ENCODE measurements at regions not wholly inside any gene's neighbourhood (a gene's known extent, or its start where the extent isn't known, plus 50 kb on each side); places are given as distances from the start of the nearest gene placed in this dataset.

GRCh38 chr10:33126742-33127141 lies 168.7 kb upstream of the ITGB1 start:
- peak; percentile 57 for DNase-seq

DNA sequence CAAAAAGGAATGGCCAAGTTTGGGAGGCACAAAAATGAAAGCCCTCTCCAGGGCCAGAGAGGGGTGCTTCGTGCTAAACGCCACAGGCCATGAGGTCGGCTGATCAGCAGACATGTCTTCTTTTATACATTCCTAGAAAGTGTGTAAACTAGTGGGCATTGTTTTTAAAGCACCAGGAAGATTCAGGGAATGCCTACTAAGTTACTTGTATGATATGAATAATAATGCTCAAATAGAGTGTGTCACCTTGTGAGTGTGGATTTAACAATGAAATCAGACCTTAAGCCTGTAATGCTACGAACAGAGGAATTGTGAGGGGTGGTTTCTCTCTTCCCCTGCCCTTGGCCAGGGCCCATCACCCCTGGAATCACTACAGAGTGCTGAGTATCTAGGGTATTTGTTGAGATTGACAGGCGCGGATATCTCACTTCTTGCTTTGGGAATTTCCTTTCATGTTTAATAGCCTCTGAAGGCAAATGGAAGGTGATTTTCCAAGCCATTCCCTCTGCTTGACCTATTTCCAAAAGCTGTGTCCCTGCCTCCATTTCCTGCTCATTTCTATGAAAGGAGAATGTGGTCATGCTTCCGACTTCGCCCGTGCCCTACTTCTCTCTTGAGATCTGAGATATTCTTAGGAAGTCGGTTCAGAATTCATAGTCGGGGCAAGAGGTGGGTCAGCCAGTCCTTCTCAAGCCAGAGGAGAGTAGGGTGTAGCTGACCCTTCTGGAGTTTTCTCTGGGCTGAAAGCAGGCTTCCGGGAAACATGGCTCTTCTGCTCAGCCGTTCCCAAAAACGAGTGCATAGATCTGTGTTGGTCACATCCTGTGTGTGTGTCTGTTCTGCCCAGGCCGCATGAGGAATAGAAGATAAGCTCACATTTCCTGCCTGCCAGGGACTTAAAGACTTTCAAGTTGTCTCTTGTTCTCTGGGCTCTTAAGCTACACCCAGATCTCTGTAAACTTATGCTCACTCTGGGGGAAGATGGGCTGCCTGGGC lies 167.8 kb upstream of the ITGB1 start:
- peak; percentile 43 for DNase-seq

DNA sequence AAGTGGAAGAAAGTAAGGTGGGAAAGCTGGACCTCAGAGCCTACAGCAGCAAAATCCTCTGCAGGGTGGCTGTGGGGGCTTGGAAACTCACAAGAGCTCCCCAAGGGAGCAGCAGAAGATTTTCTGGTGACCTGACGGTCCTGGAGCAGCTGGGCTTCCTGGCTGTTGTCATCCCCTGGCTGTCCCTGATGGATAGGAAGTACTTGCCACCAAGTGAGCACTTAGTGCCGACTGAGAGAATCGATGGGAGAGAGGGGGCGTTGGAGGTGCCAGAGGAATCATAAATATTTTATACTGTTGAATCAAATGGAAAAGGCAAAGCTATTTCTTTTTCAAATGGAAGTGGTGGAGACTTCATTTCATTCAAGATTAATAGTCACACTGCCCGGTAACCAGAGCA lies 167.1 kb upstream of the ITGB1 start:
- no peak for DNase-seq

- no peak for DNase-seq
Measured at GRCh38 chr10:33123680-33124079, 165.7 kb upstream of the ITGB1 start.

DNA sequence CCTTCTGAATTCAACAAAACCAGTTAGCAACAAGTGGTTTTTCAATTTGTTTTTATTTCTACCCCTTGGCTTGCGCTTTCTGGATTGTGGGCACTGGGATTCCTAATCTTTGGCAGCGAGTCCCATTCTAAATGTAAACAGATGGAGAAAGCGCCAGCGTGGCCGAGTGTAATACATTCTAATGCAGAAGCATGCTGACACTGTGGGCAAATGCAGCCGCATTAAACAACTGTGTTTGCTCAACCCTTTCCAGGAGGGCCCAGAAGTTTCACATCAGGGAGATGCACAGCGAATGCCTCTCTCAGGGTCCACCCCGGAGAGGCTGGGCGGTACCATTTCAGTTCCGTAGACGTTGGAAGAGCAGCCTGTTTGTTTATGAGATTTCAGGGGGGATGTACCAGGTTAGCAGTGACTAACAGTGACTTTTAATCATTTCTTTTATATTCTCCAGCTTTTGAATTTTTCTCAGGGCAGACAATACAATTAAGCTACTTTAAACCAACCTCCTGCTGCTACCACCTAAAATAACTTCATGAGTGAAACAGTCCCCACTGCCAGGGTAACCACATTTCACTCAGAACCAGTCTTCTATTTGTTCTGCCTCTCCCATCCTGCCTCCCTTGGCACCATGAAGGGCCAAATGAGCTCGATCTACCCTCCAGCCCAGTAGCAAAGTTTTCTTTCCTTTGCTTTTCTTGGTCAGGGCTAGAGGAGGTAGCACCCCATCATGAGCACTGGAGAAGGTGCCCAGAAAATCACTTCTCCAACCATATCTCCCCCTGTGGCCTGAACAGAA lies 164.2 kb upstream of the ITGB1 start:
- DNase-seq = no peak

DNA sequence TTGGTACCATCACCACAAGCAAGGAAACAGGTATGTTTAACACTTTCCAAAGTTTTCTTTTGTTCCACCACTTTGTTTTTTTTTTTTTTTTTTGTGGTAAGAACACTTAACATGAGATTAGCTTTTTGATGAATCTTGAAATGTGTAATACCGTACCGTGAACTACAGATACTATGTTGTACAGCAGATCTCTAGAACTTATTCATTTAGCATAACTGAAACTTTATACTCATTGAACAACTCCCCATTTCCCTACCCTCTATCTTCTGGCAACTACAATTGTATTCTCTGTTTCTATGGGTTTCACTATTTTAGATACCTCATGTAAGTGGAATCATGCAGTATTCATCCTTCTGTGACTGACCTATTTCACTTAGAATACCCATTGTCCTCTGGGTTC lies 162.7 kb upstream of the ITGB1 start:
- DNase-seq = no peak

GRCh38 chr10:33120275-33120674 lies 162.2 kb upstream of the ITGB1 start:
- DNase-seq = no peak

GRCh38 chr10:33117816-33118215 lies 159.8 kb upstream of the ITGB1 start:
- DNase-seq = no peak

GRCh38 chr10:33117230-33117629 lies 159.2 kb upstream of the ITGB1 start:
- DNase-seq = no peak

DNA sequence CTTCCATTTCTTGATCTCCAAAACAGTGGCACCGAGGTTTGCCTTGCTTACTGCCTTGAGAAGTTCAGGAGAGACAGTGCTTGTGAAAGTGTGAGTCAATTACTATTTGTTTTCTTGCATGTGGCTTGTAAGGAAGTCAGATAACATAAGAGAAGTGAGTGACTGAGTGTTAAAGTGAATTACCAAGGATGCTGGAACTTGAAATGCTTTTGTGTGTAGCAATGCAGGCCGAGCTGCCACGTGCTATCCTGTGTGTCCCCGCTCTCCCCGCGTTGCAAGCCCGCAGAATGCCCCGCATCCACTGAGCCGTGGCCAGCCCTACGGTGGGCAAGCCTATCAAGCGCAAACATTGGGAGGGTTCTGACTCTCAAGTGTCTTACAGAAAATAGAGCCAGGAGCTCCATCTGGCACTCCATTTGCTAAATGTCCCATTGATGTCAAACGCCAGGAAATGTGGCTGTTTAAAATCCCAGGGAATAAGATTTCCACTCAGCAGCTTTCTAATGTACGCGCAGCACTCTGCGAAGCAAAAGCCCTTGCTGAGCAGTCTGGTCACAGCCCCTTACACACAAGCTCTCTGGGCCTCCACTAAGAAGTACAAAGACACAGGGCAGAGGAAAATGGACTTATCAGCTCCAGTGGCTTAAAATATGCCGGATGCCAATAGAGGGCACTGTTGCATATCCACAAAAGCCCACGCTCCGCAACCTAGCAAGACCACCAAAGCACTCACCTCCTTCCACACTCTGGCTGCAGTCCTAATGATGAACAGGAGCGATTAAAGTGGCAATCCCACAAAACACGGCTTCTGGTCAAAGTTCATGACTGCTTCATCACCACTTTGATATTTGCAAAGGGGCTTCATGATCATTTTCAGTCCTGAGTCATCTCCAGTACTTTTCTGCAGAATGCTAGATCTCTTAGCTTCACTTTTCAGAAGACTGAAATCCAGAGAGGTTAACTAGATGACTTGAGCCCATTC lies 158.0 kb upstream of the ITGB1 start:
- DNase-seq = no peak

DNA sequence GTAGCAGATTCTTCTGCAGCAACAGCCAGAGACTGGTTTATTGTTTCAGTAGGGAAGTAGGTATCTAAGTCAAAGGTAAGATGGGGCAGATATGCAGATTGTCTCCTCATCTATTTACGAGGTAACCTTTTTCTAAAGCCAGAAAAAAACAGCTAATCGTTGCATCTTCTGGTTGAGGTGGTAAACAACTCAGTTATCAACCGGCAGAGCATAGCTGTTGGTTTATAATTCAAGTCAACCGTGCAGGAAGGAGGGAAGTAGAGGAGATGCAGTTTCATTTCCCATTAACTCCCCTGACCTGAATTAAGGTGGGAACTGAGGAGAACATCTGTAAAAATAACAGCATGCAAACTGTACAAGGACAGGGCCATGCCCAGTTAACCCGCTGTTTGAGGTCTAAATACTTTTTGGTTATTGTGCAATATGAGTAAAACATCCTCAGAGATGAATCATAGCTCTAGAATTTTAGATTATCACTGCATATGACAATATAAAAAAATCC lies 156.5 kb upstream of the ITGB1 start:
- no peak for DNase-seq

- no peak for DNase-seq
Measured at GRCh38 chr10:33113466-33113865, 155.4 kb upstream of the ITGB1 start.

- no peak for DNase-seq
Measured at GRCh38 chr10:33112831-33113455, 154.9 kb upstream of the ITGB1 start.

DNA sequence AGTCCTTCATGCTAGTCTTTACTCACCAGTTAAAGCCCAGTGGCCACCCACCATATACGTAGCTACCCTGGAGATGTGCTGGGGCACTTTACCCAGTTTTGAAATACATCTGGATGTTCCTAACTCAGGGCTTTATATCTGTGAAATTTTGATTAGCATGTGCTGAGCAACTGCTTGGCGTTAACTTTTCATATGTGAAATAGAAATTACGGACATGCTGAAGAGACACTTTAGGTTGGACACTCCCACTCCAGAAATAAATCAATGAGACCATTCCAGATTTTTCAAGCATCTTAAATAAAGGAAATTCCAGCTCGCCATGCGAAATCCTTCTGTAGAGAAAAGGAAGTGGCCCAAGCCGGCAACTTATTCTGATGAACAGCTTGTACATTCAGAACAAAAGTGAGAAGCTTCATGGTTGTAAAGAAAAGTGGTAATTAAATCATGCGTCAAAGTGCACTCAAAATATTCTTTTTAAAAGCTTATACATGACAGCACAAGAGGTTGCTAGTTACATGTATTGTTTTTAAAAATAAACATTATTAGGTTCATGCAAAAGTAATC lies 153.5 kb upstream of the ITGB1 start:
- DNase-seq = no peak

- no peak for DNase-seq
Measured at GRCh38 chr10:33109788-33110469, 151.9 kb upstream of the ITGB1 start.

DNA sequence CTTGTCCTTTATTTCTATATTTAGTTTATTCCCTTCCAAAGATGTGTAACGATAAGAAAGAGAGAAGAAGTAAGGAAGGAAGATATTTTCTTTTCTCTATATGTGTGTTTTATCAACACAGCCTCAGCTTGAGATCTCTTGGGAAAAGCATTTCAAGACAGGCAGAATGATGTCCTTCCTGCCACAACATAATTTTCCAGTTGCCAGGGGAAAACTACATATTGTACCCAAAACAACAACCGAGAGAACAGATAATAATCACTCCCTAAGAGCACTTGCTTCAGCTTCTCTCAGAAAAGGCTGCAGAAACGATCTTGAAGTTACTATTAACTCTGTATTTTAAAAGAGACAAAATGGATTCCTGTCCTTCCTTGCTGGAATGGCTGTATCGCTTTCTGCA lies 151.4 kb upstream of the ITGB1 start:
- no peak for DNase-seq

GRCh38 chr10:33107953-33108352 lies 149.9 kb upstream of the ITGB1 start:
- no peak for DNase-seq

- no peak for DNase-seq
Measured at GRCh38 chr10:33106767-33107166, 148.7 kb upstream of the ITGB1 start.

GRCh38 chr10:33103863-33104379 lies 145.9 kb upstream of the ITGB1 start:
- no peak for DNase-seq

GRCh38 chr10:33102071-33102470 lies 144.0 kb upstream of the ITGB1 start:
- no peak for DNase-seq

DNA sequence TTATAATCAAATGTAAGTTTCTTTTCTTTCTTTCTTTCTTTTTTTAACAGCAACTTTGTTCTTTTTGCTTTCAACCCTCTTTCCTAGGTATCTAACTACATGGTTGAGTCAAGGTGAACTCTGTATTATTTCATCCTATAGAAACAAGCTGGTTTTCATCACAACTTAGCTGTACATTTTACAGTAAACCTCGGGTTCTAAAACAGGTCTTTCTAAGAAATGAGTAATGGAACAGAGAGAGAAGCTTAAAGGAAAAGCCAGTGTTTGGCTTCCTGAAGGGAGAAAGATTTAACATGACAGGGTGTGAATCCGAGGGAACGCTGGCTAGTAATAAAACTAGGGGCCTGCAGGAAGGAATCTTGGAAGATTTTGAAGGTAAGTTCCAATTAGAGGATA lies 143.4 kb upstream of the ITGB1 start:
- no peak for DNase-seq
